PC-3 (cell line): ENCODE measurements at regions not wholly inside any gene's neighbourhood (a gene's known extent, or its start where the extent isn't known, plus 50 kb on each side); places are given as distances from the start of the nearest gene placed in this dataset.
"Not testable (repeated sequence)": the region's sequence is repeated elsewhere in the genome, so short reads cannot be mapped to it uniquely, and the experiment has no call there.

Source experiments
- CTCF ChIP-seq: fragments of 300-600 bp; sonication (generic); conservative IDR thresholded peaks from 2 replicates; pipeline ENCODE4 v1.5.1; 2017; ENCODE audit warnings: antibody characterized with exemption, low read depth, mild to moderate bottlenecking, low read length
- EZH2 ChIP-seq: fragments of 300-600 bp; sonication (generic); IDR thresholded peaks from one replicate; pipeline ENCODE4 v1.6.1; 2017; ENCODE audit warnings: antibody characterized with exemption, mild to moderate bottlenecking, low read length; ENCODE audit not compliant: unreplicated experiment

- TF ChIP-seq CTCF, EZH2: not testable (repeated sequence)
These were observed 187.4 kb upstream of the CENPE start for GRCh38 chr4:103385565-103385964.
